ENCODE measurements at regions not wholly inside any gene's neighbourhood (a gene's known extent, or its start where the extent isn't known, plus 50 kb on each side); places are given as distances from the start of the nearest gene placed in this dataset.

DNA sequence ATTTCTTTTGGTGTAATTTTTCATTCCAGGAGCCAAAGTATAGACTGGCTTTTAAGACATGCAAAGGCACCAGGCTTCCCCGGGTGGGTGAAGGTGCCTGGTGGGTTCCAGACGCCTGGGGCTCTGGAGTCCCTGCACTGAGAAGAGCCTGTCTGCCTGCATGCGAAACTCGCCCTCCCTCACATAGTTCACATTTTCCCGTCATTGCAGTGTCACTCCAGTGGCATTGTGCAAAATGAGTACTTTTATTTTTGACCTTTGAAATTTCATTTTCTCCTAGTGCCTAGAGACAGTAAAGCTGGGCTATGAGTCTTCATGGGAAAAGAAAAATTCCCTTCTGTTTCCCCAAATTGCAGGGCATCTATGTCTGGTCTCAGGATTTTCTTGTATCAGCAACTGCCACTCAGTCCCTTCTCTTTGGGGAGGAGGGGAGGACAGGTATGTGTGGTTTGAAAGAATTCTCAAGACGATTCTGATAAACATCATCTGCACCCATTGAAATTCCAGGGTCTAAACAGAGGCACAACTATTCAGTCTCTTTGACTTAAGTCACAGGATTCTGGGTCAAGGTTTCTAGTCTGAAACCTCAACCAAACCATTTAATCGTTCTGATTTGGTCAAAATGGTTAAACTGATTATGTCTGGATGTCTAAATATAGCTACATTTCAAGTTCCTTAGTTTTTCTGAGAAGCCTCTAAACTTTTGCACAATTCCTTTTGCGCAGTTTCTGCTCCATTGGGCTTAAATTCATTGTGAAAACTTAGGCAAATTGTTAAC, 107.8 kb downstream of the CYP26A1 start:
- ChIA-PET POLR2A (no interaction called here), CTCF (no interaction called here)
- no TSS peak for BruUV-seq (replicated peaks)
- H3K36me3 ChIP-seq (ENCODE audit: control insufficient read depth, insufficient read depth, low read length), result no peaks in the 10 kb centered on the region
- DNase-seq, result no peak
- H3K27ac Mint-ChIP-seq (ENCODE audit: unreplicated experiment), result no peak overlapping the region
- no peaks in the 10 kb centered on the region for H3K4me1 Mint-ChIP-seq (ENCODE audit: low read depth, unreplicated experiment)
- H3K4me3 Mint-ChIP-seq (ENCODE audit: unreplicated experiment), result no peak overlapping the region
- peaks cover 9% of the 10 kb centered on the region; the same call in 1 of the 2 replicates for H3K4me1 ChIP-seq
- H3K36me3 Mint-ChIP-seq (ENCODE audit: insufficient read depth, unreplicated experiment), result no peaks in the 10 kb centered on the region
- TF ChIP-seq, protein P1, sequence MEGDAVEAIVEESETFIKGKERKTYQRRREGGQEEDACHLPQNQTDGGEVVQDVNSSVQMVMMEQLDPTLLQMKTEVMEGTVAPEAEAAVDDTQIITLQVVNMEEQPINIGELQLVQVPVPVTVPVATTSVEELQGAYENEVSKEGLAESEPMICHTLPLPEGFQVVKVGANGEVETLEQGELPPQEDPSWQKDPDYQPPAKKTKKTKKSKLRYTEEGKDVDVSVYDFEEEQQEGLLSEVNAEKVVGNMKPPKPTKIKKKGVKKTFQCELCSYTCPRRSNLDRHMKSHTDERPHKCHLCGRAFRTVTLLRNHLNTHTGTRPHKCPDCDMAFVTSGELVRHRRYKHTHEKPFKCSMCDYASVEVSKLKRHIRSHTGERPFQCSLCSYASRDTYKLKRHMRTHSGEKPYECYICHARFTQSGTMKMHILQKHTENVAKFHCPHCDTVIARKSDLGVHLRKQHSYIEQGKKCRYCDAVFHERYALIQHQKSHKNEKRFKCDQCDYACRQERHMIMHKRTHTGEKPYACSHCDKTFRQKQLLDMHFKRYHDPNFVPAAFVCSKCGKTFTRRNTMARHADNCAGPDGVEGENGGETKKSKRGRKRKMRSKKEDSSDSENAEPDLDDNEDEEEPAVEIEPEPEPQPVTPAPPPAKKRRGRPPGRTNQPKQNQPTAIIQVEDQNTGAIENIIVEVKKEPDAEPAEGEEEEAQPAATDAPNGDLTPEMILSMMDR (IDR thresholded peaks at IDR 0.05; ENCODE audit: insufficient read depth in 1 of 2, low read depth in 1 of 2, low read length in 1 of 2, severe bottlenecking in 1 of 2, unreplicated experiment in 1 of 2), result no peak
- no peaks in the 10 kb centered on the region for H3K9me3 ChIP-seq
- intact Hi-C loops (cut with micrococcal nuclease; ENCODE audit: unreplicated experiment), result loop anchor here (10.0 kb wide), 1 partner anchor 1157 kb away; no protein-coding TSS in a partner anchor
- H3K9me3 Mint-ChIP-seq (ENCODE audit: unreplicated experiment), result no peaks in the 10 kb centered on the region
- no peaks in the 10 kb centered on the region for H3K27me3 ChIP-seq (replicated peaks; ENCODE audit: control insufficient read depth, insufficient read depth, low read length)
- no peaks in the 10 kb centered on the region for H3K27me3 Mint-ChIP-seq (ENCODE audit: insufficient read depth, unreplicated experiment)
- no peak overlapping the region for H3K4me3 ChIP-seq (ENCODE audit: low read depth, low read length)

DNA sequence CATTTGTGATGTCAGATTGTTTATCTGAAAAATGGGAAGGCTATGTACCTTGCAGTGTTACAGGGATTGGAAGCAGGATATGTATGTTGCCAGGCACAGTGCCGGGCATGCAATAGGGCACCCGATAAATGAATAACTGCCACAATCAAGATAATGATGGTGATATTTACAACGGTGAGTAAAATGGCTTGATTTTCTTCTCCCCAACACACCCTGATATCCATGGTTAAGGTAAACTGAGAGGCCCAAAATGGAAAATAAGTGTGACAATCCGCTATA, 108.3 kb downstream of the CYP26A1 start:
- intact Hi-C loops (cut with micrococcal nuclease; ENCODE audit: unreplicated experiment), result loop anchor here (10.0 kb wide), 1 partner anchor 1157 kb away; no protein-coding TSS in a partner anchor
- no peak overlapping the region for H3K27ac Mint-ChIP-seq (ENCODE audit: unreplicated experiment)
- no peak for DNase-seq
- no peaks in the 10 kb centered on the region for H3K27me3 Mint-ChIP-seq (ENCODE audit: insufficient read depth, unreplicated experiment)
- ChIA-PET POLR2A (no interaction called here), CTCF (no interaction called here)
- no peak overlapping the region for H3K4me3 ChIP-seq (ENCODE audit: low read depth, low read length)
- no peaks in the 10 kb centered on the region for H3K9me3 Mint-ChIP-seq (ENCODE audit: unreplicated experiment)
- H3K36me3 Mint-ChIP-seq (ENCODE audit: insufficient read depth, unreplicated experiment), result no peaks in the 10 kb centered on the region
- BruUV-seq (replicated peaks), result no TSS peak
- no peak overlapping the region for H3K4me3 Mint-ChIP-seq (ENCODE audit: unreplicated experiment)
- no peaks in the 10 kb centered on the region for H3K36me3 ChIP-seq (ENCODE audit: control insufficient read depth, insufficient read depth, low read length)
- H3K27me3 ChIP-seq (replicated peaks; ENCODE audit: control insufficient read depth, insufficient read depth, low read length), result no peaks in the 10 kb centered on the region
- TF ChIP-seq, protein P1 (IDR thresholded peaks at IDR 0.05; ENCODE audit: insufficient read depth in 1 of 2, low read depth in 1 of 2, low read length in 1 of 2, severe bottlenecking in 1 of 2, unreplicated experiment in 1 of 2), result no peak
- no peaks in the 10 kb centered on the region for H3K9me3 ChIP-seq
- no peaks in the 10 kb centered on the region for H3K4me1 Mint-ChIP-seq (ENCODE audit: low read depth, unreplicated experiment)
- H3K4me1 ChIP-seq, result peaks cover 9% of the 10 kb centered on the region; the same call in 1 of the 2 replicates

DNA sequence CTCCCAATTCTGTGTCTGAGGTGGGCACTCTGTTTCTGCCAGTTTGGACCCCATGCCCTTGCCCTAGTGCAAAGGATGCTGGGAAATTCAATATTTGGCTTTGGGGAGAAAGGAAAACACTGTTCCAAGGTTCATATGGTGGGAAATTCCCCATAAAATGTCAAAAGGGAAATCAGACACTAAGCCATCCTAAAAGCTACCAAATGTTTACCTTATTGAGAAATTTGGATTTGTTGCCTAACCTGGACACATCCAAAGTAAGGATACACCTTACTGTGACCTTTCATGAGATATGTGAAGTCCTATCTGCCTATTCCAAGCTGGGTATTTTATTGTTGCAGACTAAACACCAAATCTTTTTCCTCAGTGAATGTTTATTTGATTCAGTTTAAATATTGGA, 109.1 kb downstream of the CYP26A1 start:
- Histone ChIP-seq H3K9me3 (no peaks in the 10 kb centered on the region), H3K27me3 (replicated peaks; ENCODE audit: control insufficient read depth, insufficient read depth, low read length) (no peaks in the 10 kb centered on the region), H3K4me3 (ENCODE audit: low read depth, low read length) (no peak overlapping the region), H3K36me3 (ENCODE audit: control insufficient read depth, insufficient read depth, low read length) (no peaks in the 10 kb centered on the region), H3K4me1 (peaks cover 9% of the 10 kb centered on the region; the same call in 1 of the 2 replicates)
- H3K27ac Mint-ChIP-seq (ENCODE audit: unreplicated experiment), result no peak overlapping the region
- H3K27me3 Mint-ChIP-seq (ENCODE audit: insufficient read depth, unreplicated experiment), result no peaks in the 10 kb centered on the region
- no peak for DNase-seq
- BruUV-seq (replicated peaks), result no TSS peak
- H3K4me1 Mint-ChIP-seq (ENCODE audit: low read depth, unreplicated experiment), result no peaks in the 10 kb centered on the region
- TF ChIP-seq, protein P1 (IDR thresholded peaks at IDR 0.05; ENCODE audit: insufficient read depth in 1 of 2, low read depth in 1 of 2, low read length in 1 of 2, severe bottlenecking in 1 of 2, unreplicated experiment in 1 of 2), result no peak
- H3K9me3 Mint-ChIP-seq (ENCODE audit: unreplicated experiment), result no peaks in the 10 kb centered on the region
- ChIA-PET POLR2A (no interaction called here), CTCF (no interaction called here)
- intact Hi-C loops (cut with micrococcal nuclease; ENCODE audit: unreplicated experiment), result loop anchor here (10.0 kb wide), 1 partner anchor 1158 kb away; no protein-coding TSS in a partner anchor
- no peaks in the 10 kb centered on the region for H3K36me3 Mint-ChIP-seq (ENCODE audit: insufficient read depth, unreplicated experiment)
- H3K4me3 Mint-ChIP-seq (ENCODE audit: unreplicated experiment), result no peak overlapping the region
